Gastroesophageal sphincter (tissue), 3 donors: ENCODE measurements at regions not wholly inside any gene's neighbourhood (a gene's known extent, or its start where the extent isn't known, plus 50 kb on each side); places are given as distances from the start of the nearest gene placed in this dataset.

Experiments used
- CTCF ChIP-seq, 4 experiments: fragments of 200-600 bp in 2 of 4; fragments of 450-650 bp in 2 of 4; sonication (generic) in 1 of 4; IDR thresholded peaks; one replicate each; pipeline ENCODE4 v1.5.1; 2017 to 2019; ENCODE audit warnings: antibody characterized with exemption in 4 of 4, mild to moderate bottlenecking in 2 of 4, moderate library complexity in 2 of 4
- EP300 ChIP-seq: sonication (generic); formaldehyde crosslinking; IDR thresholded peaks from one replicate; pipeline ENCODE4 v1.6.1; 2017; ENCODE audit warnings: antibody characterized with exemption, mild to moderate bottlenecking
- POLR2A ChIP-seq, 2 donors: fragments of 450-650 bp; IDR thresholded peaks; one replicate each; pipeline ENCODE4 v1.6.1; 2017; ENCODE audit warnings: antibody characterized with exemption in 2 of 2, mild to moderate bottlenecking in 2 of 2, moderate library complexity in 1 of 2

- TF ChIP-seq CTCF (IDR thresholded peaks at IDR 0.05) (no peak), POLR2A (IDR thresholded peaks at IDR 0.05) (no peak), EP300 (no peak)
These were observed 1104.2 kb downstream of the GATA3 start for GRCh38 chr10:9158675-9159074.
